ENCODE measurements at regions not wholly inside any gene's neighbourhood (a gene's known extent, or its start where the extent isn't known, plus 50 kb on each side); places are given as distances from the start of the nearest gene placed in this dataset.

DNA sequence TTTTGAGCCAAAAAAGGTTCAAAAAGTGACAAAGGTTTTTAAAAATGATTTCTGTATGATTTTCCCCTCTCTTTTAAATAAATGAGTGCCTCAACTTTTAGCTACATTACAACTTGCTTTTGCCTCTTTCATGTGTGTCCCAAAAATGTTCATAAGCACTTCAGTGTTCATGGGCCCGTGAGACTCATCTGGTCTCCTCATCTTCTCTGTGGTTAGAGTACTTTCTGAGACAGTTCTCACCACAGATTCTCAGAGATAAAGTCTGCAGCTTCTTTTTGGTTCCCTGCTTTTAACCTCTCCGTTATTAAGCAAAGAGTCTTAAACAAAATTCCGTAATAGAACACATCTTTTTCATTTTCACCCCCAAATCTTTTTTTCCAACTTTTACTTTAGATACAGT is 156.9 kb downstream of the DLEU7 start:
- no peaks in the 10 kb centered on the region for H3K9me3 ChIP-seq
- no peak overlapping the region for H3K27ac ChIP-seq
- no peaks in the 10 kb centered on the region for H3K27me3 ChIP-seq (replicated peaks; ENCODE audit: insufficient read depth)
- TF ChIP-seq POLR2AphosphoS5 (IDR thresholded peaks at IDR 0.05) (no peak), POLR2A (IDR thresholded peaks at IDR 0.05) (no peak)
- TF ChIP-seq, protein P1, sequence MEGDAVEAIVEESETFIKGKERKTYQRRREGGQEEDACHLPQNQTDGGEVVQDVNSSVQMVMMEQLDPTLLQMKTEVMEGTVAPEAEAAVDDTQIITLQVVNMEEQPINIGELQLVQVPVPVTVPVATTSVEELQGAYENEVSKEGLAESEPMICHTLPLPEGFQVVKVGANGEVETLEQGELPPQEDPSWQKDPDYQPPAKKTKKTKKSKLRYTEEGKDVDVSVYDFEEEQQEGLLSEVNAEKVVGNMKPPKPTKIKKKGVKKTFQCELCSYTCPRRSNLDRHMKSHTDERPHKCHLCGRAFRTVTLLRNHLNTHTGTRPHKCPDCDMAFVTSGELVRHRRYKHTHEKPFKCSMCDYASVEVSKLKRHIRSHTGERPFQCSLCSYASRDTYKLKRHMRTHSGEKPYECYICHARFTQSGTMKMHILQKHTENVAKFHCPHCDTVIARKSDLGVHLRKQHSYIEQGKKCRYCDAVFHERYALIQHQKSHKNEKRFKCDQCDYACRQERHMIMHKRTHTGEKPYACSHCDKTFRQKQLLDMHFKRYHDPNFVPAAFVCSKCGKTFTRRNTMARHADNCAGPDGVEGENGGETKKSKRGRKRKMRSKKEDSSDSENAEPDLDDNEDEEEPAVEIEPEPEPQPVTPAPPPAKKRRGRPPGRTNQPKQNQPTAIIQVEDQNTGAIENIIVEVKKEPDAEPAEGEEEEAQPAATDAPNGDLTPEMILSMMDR (IDR thresholded peaks at IDR 0.05) = no peak
- 93% methylated on average over 3 of the region's 3 CpGs for WGBS
- no peaks in the 10 kb centered on the region for H3K36me3 ChIP-seq
- intact Hi-C loops (cut with DNase I) = no loop called here
- DNase-seq (ENCODE audit: low spot score) = no peak
- no peak overlapping the region for H3K4me3 ChIP-seq
- H3K4me1 ChIP-seq (replicated peaks) = no peaks in the 10 kb centered on the region

DNA sequence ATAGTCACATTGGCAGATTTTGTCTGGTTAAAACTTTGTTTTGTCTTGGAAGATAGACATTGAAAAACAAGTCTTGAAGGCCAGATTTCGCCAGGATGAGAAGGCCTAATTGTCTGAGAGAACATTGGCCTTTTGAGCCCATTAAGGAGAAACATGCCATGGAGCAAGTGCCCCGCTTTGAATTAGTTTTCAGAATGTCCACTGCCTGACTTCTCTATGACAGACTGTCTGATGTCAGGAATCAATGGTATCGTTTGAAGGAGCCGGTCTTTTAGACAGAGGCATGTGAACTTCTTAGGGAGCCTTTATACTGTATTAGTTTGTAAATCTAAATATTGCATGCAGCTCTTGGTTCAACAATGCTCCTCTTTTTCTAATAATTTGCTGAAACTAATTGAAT is 155.9 kb downstream of the DLEU7 start:
- H3K27ac ChIP-seq = no peak overlapping the region
- TF ChIP-seq, protein P1 (IDR thresholded peaks at IDR 0.05) = no peak
- TF ChIP-seq POLR2A (IDR thresholded peaks at IDR 0.05) = no peak
- TF ChIP-seq POLR2AphosphoS5 (IDR thresholded peaks at IDR 0.05) = no peak
- DNase-seq (ENCODE audit: low spot score) = no peak
- H3K36me3 ChIP-seq = no peaks in the 10 kb centered on the region
- intact Hi-C loops (cut with DNase I) = no loop called here
- WGBS = 96% methylated on average over 4 of the region's 4 CpGs
- no peaks in the 10 kb centered on the region for H3K27me3 ChIP-seq (replicated peaks; ENCODE audit: insufficient read depth)
- no peaks in the 10 kb centered on the region for H3K4me1 ChIP-seq (replicated peaks)
- H3K9me3 ChIP-seq = no peaks in the 10 kb centered on the region
- H3K4me3 ChIP-seq = no peak overlapping the region

DNA sequence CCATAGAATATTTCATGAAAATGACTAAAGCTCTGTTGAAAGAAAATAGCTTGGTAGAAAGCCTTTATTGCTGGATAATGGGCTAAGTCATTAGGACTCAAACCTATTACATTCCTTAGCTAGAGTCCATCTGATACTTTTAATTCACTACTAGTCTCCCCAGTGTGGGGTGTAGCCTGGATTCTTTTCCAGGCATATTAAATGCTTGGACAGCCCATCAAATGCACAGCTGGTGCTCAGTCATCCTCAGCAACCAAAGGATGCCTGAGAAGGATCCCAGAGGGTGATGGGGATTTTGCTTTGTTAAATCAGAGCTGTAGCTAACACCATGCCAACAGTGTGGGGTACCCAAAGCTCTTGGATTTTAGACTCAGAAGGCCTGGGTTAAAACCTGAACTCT is 153.5 kb downstream of the DLEU7 start:
- Histone ChIP-seq H3K4me1 (replicated peaks) (no peaks in the 10 kb centered on the region), H3K4me3 (no peak overlapping the region), H3K27ac (no peak overlapping the region), H3K9me3 (no peaks in the 10 kb centered on the region), H3K36me3 (no peaks in the 10 kb centered on the region), H3K27me3 (replicated peaks; ENCODE audit: insufficient read depth) (no peaks in the 10 kb centered on the region)
- intact Hi-C loops (cut with DNase I) = no loop called here
- DNase-seq (ENCODE audit: low spot score) = no peak
- TF ChIP-seq POLR2AphosphoS5 (IDR thresholded peaks at IDR 0.05) (no peak), POLR2A (IDR thresholded peaks at IDR 0.05) (no peak)
- TF ChIP-seq, protein P1 (IDR thresholded peaks at IDR 0.05) = no peak

DNA sequence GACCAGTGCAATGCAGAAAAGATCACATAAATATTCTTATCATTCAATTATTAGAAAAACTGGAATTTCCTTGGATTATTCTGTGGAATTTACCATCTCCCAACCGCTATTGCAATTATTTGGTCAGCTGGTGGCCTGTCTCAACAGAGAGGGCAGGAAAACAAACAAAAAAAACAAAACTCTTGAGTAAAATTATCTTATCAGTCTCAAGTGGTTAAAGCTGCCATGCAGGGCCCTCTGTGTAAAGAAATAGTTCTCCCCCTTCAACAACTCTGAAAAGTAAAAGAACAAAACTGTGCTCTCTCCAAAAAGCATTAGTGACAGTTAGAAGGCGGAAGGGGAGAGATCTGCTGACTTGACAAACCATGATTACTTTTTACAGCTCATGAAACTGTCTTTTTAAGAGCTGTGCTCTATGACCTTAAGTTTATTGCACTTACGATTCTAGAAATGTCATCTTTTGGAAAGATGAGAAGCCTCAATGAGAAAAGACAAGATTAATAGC is 152.3 kb downstream of the DLEU7 start:
- 21% methylated on average over 3 of the region's 3 CpGs for WGBS
- H3K4me1 ChIP-seq (replicated peaks) = no peaks in the 10 kb centered on the region
- intact Hi-C loops (cut with DNase I) = no loop called here
- H3K27me3 ChIP-seq (replicated peaks; ENCODE audit: insufficient read depth) = no peaks in the 10 kb centered on the region
- H3K36me3 ChIP-seq = no peaks in the 10 kb centered on the region
- no peak for DNase-seq (ENCODE audit: low spot score)
- H3K4me3 ChIP-seq = no peak overlapping the region
- no peak overlapping the region for H3K27ac ChIP-seq
- no peaks in the 10 kb centered on the region for H3K9me3 ChIP-seq
- no peak for TF ChIP-seq POLR2AphosphoS5 (IDR thresholded peaks at IDR 0.05)
- TF ChIP-seq, protein P1 (IDR thresholded peaks at IDR 0.05) = no peak
- TF ChIP-seq POLR2A (IDR thresholded peaks at IDR 0.05) = no peak

DNA sequence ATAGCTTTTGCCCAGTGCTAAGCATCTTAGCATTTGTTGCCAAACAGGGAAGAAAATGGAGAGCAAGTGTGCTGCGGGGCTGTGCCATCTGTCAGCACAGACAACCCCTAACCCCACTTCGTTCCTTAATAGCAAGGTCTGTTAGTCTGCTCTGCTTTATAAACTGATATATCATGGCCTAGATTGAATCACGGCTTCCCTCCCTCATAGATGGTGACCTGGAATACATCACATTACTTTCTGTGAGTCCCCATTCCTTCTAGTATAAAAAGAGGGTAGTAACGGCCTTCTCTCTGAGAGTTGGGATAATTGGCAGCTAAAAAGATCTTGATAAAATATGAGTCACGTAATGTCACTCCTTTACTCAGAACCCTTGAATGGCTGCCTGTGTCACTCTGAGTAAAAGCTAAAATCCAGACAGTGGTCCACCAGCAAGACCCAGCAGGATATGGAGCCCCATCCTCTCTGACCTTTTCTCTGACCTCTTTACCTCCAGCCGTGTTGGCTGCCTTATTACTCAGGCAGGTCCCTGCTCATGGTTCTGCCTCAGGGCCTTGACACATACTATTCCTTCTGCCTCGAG is 151.7 kb downstream of the DLEU7 start:
- no peaks in the 10 kb centered on the region for H3K36me3 ChIP-seq
- TF ChIP-seq, protein P1 (IDR thresholded peaks at IDR 0.05) = no peak
- TF ChIP-seq POLR2A (IDR thresholded peaks at IDR 0.05) (no peak), POLR2AphosphoS5 (IDR thresholded peaks at IDR 0.05) (no peak)
- no peaks in the 10 kb centered on the region for H3K4me1 ChIP-seq (replicated peaks)
- no peak overlapping the region for H3K27ac ChIP-seq
- no peaks in the 10 kb centered on the region for H3K9me3 ChIP-seq
- intact Hi-C loops (cut with DNase I) = no loop called here
- H3K4me3 ChIP-seq = no peak overlapping the region
- 42% methylated on average over 7 of the region's 7 CpGs for WGBS
- no peak for DNase-seq (ENCODE audit: low spot score)
- no peaks in the 10 kb centered on the region for H3K27me3 ChIP-seq (replicated peaks; ENCODE audit: insufficient read depth)

Data from prostate gland (tissue), 2 donors.